Right renal cortex interstitium (tissue), 3 donors: ENCODE measurements at regions not wholly inside any gene's neighbourhood (a gene's known extent, or its start where the extent isn't known, plus 50 kb on each side); places are given as distances from the start of the nearest gene placed in this dataset.
"Not testable (repeated sequence)": the region's sequence is repeated elsewhere in the genome, so short reads cannot be mapped to it uniquely, and the experiment has no call there.

ENCODE experiments used
- DNase-seq, 3 donors: peaks; one replicate each; pipeline ENCODE4 v3.0.0-alpha.2; 2013; ENCODE audit warnings: low read depth in 3 of 3, low spot score in 2 of 3

DNA sequence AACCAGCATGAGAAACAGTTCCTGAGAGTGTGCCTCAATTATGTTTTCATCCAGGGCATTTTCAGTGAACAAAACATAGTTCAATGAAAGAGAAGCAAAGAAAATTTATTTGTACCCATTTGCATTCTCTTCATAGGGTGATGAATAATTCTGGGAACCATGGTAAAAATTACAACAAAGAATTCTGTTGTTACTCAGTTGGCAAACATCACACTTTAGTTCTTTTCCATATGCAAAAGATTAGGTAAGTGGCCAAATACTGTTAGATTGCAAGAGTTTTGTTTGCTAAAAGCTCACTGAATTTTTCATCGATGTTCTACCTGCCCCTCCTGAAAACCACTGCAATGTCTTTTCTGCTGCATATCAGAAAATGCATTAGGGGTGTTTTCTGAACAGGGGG, 132.4 kb upstream of the RGS6 start:
- DNase-seq = no peak

DNA sequence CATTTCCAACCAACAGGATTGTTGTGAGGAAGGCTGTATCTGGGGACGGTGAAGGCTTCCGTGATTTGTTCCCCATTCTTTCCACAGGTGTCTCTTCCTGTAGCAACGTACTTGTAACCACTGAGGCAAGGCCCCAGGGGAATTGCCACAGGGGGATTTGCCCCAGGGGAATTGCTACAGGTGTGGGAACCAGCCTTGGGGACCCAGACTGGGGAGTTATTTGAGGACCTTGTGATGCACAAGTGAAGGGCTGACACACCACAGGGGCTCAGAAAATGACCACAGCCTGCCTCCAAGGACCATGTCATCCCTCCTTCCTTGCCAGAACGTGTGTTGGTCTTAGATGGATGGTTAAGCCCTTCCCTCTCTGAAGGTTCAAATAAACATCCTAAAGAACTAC, 131.4 kb upstream of the RGS6 start:
- no peak for DNase-seq

DNA sequence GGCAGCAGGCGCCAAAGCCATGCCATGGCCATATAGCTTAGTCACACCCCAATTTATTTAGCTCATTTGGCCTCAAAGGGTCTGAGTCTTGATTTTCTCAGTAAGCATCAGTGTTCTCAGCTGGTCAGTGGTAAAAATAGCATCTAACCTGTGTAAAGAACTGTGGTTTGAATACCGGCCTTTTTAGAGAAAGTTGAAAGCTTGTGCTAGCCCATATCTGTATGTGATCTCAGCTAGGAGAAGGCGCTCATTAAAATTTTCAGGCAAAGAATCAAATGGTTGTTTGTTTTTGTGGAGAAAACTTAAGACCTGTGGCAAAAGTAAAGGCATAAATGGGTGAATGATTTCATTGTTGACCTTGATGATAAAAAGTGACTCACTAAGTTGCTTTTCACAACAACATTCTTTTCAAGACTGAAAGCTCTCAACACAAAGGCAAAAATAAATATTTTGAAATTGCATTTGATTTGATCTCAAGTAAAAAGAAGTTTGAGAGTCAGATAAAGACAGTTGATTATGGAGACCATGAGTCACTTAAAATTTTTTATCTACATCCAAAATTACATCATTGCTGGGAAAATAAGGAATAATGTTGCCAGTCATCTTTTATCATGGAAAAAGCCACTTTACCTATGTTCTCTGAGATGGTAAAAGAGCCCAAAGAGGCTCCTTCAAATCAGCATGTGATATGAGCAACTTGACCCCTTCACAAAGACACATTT, 128.5 kb upstream of the RGS6 start:
- no peak for DNase-seq

DNA sequence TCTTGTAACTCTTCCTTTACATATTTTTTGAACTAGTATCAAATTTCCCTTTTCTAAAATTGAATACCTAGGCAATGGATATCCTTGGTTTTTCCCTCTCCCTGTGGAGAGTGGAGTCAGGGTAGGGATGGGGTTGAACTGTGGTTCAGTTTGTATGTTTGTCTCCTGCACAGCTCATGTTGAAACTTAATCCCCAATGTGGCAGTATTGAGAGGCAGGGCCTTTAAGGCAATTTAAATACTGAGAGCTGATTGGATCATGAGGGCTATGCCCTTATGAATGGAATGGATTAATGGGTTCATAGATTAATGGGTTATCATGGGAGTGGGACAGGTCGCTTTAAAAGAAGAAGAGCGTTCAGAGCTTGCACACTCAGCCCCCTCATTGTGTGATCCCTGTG, 127.2 kb upstream of the RGS6 start:
- no peak for DNase-seq

DNA sequence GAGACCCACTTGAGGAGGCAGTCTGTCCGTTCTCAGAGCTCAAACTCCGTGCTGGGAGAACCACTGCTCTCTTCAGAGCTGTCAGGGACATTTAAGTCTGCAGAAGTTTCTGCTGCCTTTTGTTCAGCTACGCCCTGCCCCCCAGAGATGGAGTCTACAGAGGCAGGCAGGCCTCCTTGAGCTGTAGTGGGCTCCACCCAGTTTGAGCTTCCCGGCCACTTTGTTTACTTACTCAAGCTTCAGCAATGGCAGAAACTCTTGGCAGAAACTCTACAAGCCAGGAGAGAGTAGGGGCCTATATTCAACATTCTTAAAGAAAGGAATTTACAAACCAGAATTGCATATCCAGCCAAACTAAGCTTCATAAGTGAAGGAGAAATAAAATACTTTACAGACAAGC, 125.2 kb upstream of the RGS6 start:
- DNase-seq = not testable (repeated sequence)

DNA sequence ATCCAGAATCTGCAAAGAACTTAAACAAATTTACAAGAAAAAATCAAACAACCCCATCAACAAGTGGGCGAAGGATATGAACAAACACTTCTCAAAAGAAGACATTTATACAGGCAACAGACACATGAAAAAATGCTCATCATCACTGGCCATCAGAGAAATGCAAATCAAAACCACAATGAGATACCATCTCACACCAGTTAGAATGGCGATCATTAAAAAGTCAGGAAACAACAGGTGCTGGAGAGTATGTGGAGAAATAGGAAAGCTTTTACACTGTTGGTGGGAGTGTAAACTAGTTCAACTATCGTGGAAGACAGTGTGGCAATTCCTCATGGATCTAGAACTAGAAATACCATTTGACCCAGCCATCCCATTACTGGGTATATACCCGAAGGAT, 121.4 kb upstream of the RGS6 start:
- DNase-seq = not testable (repeated sequence)

DNA sequence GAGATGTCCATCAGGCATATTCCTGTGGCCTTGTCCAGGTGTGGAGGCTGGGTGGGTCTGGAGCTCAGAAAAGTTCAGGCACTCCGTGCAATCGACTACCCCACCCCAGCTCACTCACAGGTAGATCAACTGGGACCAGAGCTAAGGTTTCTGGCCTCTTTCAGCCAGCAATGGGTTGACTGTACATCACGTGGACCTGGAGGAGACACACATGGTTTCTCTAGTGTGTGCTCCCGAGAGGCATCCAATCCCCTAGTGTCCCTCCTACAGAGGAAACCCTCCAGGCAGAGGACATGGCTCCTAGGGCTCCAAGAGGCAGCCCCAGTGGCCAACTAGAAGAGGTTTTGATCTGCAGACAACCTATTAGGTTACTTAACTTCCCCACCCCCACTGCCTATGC, 119.5 kb upstream of the RGS6 start:
- DNase-seq = no peak

DNA sequence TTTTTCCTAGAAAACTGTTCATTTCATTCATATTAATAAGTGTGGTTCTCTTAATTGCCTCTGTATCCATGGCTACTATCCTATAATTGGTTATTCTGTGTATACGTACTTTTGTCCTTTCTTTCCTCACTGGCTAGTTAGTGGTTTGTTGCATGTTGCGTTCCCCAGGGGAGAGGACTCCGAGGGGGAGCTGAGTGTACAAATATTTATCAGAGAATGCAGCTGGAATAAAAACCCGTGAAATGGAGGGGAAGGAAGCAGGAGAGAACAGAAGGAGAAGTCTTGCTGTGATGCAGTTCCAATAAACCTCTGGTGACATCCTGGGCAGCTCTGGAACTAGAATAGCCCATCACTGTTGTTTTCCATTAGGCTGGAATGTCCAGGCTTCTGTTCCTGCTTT, 117.1 kb upstream of the RGS6 start:
- no peak for DNase-seq

DNA sequence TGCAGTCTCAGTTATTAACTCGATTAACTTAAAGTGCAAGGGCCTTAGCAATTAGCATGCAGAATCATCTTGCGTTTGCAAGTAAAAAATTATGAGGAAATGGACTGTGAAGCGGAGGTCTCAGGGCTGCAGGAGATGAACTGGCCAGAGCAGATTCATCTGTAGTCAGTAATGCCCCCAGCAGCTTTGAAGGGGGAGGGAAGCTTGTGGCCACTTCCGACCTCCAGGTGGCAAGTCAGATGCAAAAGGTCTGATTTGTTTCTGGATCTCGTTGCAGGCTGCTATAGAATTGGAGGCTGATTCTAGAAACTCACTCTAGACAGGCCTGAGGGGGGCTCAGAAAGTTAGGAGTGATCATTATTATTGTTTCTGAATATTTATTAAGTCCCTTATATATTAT, 107.4 kb upstream of the RGS6 start:
- DNase-seq = no peak

DNA sequence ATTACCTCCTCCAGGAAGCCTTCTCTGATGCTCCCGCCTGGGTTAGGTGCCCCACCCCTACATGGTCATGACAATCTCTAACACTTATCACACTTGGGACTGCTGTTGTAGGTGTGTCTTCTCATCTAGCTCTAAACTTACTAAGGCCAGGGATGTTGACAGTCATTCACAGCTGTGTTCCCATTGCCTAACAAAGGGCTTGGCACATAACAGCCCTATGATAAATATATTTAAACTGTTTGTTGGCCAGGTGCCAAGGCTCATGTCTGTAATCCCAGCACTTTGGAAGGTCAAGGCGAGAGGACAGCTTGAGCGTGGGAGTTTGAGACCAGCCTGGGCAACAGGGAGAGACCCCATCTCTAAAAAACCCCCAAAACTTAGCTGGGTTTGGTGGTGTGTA, 98.8 kb upstream of the RGS6 start:
- DNase-seq = no peak

DNA sequence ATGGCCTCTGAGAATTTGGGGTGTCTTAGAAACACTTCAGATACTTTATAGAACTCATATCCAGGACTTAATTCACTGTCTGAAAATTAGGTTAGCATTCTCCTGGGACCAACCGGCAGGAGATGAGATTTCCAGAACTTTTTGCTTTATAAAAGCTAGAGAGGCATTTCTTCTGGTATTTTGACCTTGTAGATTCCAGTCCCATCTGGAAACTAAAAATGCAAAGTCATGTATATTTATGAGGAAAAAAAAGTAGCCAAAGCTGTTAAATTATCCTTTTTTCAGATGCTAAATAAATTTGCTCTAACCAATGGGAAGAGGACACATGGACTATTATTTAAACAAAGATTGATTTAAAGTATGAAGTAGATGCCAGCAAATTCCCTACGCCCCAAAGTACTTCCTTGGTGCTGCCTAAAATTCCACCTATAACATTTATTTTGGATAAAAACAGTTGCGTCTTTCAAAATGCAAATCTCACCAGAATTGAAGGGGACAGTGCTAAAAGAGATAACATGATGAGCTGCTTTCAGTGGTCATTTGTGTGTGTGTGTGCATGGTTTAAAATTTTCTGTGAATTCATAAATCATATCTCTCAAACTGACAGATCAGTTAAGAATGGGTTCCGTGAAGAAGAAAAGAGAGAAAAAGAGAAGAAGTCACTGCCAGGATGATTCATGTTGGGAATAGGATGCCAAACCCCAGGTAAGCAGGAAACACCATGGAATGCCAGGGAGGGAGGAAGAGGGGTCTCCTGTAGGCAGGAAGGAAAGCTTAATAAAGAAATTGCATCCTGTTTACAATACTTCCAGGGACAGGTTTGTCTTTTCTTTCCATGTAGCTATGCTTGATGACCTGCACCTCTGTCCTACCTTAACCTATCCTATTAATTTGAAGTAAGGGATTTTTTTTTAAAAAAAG, 97.7 kb upstream of the RGS6 start:
- DNase-seq = no peak

DNA sequence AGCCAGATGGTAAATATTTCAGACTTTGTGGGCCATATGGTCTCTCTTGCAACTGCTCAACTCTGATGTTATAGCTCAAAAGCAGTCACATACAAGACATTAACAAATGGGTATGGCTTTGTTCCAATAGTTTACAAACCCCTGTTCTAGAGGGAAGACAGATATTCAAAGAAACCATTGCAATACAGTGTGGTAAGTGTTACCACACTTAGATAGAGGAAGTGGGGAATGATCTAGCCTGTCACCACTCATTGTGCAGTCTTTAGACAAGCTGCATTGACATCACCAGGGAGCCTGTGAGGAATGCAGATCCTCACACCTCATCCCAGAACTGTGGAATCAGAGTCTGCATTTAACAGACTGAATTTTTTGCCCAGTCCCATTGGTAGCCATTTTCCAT, 80.0 kb upstream of the RGS6 start:
- DNase-seq = no peak

DNA sequence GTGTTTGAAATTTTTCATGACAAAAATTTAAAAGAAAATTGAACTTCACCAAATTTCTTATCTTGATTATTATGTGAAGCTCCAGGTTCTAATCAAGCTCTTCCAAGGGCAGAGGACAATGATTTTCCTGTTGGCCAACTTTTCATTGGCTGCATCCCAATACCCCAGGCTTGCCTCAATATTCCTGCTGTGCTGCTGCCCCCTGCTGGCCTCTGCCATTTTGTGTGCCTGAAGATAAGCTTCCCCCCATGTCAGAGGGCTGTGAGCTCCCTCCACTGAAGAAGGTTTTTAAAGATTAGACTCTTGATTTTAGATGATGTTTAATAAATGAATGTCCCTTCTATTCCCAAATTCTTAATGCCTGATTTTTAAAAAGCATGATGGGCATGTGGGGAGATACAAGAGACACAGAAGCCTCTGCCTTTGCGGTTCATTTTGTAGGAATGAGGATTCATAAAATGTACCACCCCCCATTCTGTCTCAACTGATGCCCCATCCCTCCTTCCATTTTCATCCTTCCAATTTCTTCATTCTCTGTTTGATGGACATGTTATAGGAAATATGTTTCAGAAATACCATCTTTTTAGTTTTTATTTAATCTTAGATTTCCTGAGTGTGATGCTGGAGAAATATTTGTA, 76.7 kb upstream of the RGS6 start:
- peak in 2 of 3 donors; percentile 6 to 15 for DNase-seq

DNA sequence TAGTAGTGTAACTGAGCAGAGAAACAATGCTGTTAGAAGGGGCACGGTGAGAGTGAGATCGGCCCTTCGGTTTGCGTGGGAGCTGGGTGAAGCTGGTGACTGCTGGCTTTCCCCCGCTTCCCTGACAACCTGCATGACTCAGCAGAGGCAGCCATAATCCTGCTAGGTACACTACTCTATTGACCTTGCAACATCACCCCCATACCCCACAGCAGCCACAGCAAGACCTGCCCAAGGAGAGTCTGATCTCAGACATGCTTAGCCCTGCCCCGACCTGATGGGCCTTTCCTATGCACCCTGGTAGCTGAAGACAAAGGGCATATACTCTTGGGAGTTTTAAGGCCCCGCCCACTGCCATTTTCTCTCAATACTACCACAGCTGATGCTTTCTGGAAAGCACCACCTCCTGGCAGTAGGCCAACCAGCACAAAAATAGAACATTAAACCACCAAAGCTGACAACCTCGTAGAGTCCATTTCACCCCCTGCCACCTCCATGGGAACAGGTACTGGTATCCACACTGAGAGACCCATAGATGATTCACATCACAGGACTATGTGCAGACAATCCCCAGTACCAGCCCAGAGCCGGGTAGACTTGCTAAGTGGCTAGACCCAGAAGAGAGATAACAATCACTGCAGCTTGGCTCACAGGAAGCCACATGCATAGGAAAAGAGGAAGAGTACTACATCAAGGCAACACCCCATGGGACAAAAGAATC, 75.9 kb upstream of the RGS6 start:
- DNase-seq = no peak

DNA sequence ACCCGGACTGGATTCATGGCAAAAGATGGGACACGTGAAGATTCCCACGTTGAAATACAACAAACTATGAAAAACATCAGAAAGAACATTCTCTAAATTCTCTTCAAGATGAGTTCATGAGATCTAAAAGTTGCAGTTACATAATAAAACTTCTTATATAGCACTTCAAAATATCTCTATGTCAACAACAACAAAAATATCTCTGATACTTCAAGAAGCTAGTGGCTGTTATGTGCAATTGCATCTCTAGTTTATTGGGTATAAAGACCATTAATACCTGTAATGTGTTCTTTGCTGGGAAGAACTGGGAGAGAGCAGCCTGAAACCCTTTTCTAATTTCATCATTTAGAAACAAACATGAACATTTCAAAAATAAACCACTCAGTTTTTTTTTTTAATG, 69.2 kb upstream of the RGS6 start:
- no peak for DNase-seq

DNA sequence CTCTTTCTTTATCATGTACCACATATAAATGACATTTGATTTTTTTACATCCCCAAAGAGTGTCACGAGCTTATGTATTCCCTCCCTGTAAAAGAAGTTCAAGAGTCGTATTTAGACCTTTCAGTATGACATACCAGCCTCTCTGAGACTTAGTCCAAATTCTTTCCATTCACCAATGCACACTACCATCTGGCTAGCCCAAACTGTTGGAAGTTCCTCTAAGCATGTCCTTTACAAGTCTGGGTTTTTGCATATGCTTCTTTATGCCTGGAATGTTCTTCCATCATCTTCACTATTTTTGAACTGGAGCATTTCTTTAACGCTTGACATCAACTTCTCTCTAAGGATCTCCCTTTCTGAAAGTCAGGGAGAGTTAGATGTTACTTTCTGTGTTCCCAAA, 68.5 kb upstream of the RGS6 start:
- DNase-seq = no peak
